ENCODE measurements at regions not wholly inside any gene's neighbourhood (a gene's known extent, or its start where the extent isn't known, plus 50 kb on each side); places are given as distances from the start of the nearest gene placed in this dataset.

DNA sequence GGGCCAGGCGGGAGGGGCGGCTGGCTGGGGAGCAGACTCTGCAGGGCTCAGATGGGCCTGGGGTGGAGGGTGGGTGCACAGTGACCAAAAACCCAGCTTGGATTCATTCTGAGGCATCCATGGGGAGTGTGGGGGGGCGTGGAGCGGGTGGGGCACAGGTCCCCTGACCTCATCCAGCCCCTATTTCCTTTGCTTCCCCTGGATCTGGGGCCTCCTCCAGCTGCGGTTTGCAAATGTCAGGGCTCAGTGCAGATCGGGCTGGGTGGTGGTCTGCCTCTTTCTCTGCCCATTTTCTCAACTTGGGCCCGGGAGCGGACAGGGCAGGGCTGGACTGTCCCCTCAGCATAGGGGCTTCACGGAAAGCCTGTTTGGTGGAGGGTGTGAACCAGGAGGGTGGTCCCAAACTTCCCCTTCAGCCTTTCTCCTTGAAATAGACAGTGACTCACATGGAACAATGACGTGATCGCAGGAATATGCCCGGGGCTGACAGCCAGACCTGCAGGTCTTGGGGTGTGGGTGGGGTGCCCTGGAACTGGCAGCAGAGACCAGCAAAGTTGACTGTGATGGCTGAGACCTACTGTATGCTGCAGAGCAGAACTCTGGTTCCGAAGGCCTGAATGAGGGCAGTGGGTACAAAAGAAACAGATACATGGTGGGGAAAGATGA is 72.9 kb upstream of the PODXL start:
- TF ChIP-seq, protein P1, sequence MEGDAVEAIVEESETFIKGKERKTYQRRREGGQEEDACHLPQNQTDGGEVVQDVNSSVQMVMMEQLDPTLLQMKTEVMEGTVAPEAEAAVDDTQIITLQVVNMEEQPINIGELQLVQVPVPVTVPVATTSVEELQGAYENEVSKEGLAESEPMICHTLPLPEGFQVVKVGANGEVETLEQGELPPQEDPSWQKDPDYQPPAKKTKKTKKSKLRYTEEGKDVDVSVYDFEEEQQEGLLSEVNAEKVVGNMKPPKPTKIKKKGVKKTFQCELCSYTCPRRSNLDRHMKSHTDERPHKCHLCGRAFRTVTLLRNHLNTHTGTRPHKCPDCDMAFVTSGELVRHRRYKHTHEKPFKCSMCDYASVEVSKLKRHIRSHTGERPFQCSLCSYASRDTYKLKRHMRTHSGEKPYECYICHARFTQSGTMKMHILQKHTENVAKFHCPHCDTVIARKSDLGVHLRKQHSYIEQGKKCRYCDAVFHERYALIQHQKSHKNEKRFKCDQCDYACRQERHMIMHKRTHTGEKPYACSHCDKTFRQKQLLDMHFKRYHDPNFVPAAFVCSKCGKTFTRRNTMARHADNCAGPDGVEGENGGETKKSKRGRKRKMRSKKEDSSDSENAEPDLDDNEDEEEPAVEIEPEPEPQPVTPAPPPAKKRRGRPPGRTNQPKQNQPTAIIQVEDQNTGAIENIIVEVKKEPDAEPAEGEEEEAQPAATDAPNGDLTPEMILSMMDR (IDR thresholded peaks at IDR 0.05): no peak
- TF ChIP-seq EZH2 (IDR thresholded peaks at IDR 0.05; ENCODE audit: borderline replicate concordance, insufficient read depth, low read depth, low read length, poor library complexity, severe bottlenecking): no peak
